ENCODE measurements at regions not wholly inside any gene's neighbourhood (a gene's known extent, or its start where the extent isn't known, plus 50 kb on each side); places are given as distances from the start of the nearest gene placed in this dataset.

GRCh38 chr7:46032942-46033341 lies 111.9 kb upstream of the IGFBP3 start:
- Histone ChIP-seq H3K9me2 (replicated peaks; ENCODE audit: low read depth, low read length) (no peaks in the 10 kb centered on the region), H3K27me3 (ENCODE audit: insufficient read depth, low read length, poor library complexity, severe bottlenecking) (no peaks in the 10 kb centered on the region), H3K9ac (ENCODE audit: low read depth, low read length, poor library complexity, severe bottlenecking) (no peak overlapping the region), H3K9me3 (ENCODE audit: insufficient read depth, low read depth, low read length) (no peaks in the 10 kb centered on the region; the same call in 1 of the 2 replicates), H3K4me1 (ENCODE audit: insufficient read depth, low read length, poor library complexity, severe bottlenecking) (no peaks in the 10 kb centered on the region), H2AFZ (ENCODE audit: low read length) (no peak overlapping the region), H3K4me3 (ENCODE audit: low read length, poor library complexity, severe bottlenecking) (no peak overlapping the region), H3F3A (ENCODE audit: low read depth) (no peaks in the 10 kb centered on the region), H3K36me3 (ENCODE audit: insufficient read depth, low read length) (no peaks in the 10 kb centered on the region), H3K4me2 (ENCODE audit: low read depth, low read length, poor library complexity, severe bottlenecking) (no peak overlapping the region), H3K79me2 (ENCODE audit: insufficient read depth, low read length) (no peaks in the 10 kb centered on the region), H4K20me1 (ENCODE audit: insufficient read depth, low read length, poor library complexity, severe bottlenecking) (no peaks in the 10 kb centered on the region)
- TF ChIP-seq, protein P1, sequence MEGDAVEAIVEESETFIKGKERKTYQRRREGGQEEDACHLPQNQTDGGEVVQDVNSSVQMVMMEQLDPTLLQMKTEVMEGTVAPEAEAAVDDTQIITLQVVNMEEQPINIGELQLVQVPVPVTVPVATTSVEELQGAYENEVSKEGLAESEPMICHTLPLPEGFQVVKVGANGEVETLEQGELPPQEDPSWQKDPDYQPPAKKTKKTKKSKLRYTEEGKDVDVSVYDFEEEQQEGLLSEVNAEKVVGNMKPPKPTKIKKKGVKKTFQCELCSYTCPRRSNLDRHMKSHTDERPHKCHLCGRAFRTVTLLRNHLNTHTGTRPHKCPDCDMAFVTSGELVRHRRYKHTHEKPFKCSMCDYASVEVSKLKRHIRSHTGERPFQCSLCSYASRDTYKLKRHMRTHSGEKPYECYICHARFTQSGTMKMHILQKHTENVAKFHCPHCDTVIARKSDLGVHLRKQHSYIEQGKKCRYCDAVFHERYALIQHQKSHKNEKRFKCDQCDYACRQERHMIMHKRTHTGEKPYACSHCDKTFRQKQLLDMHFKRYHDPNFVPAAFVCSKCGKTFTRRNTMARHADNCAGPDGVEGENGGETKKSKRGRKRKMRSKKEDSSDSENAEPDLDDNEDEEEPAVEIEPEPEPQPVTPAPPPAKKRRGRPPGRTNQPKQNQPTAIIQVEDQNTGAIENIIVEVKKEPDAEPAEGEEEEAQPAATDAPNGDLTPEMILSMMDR (conservative IDR thresholded peaks at IDR 0.05; ENCODE audit: low read length): no peak
- no peak for TF ChIP-seq EZH2phosphoT487 (IDR thresholded peaks at IDR 0.05; ENCODE audit: borderline replicate concordance)

GRCh38 chr7:46032353-46032752 lies 111.3 kb upstream of the IGFBP3 start:
- Histone ChIP-seq H3K27me3 (ENCODE audit: insufficient read depth, low read length, poor library complexity, severe bottlenecking) (no peaks in the 10 kb centered on the region), H3F3A (ENCODE audit: low read depth) (no peaks in the 10 kb centered on the region), H3K4me3 (ENCODE audit: low read length, poor library complexity, severe bottlenecking) (no peak overlapping the region), H4K20me1 (ENCODE audit: insufficient read depth, low read length, poor library complexity, severe bottlenecking) (no peaks in the 10 kb centered on the region), H3K9me2 (replicated peaks; ENCODE audit: low read depth, low read length) (no peaks in the 10 kb centered on the region), H3K79me2 (ENCODE audit: insufficient read depth, low read length) (no peaks in the 10 kb centered on the region), H3K4me1 (ENCODE audit: insufficient read depth, low read length, poor library complexity, severe bottlenecking) (no peaks in the 10 kb centered on the region), H3K9me3 (ENCODE audit: insufficient read depth, low read depth, low read length) (no peaks in the 10 kb centered on the region; the same call in 1 of the 2 replicates), H2AFZ (ENCODE audit: low read length) (no peak overlapping the region), H3K36me3 (ENCODE audit: insufficient read depth, low read length) (no peaks in the 10 kb centered on the region), H3K4me2 (ENCODE audit: low read depth, low read length, poor library complexity, severe bottlenecking) (no peak overlapping the region), H3K9ac (ENCODE audit: low read depth, low read length, poor library complexity, severe bottlenecking) (no peak overlapping the region)
- TF ChIP-seq, protein P1 (conservative IDR thresholded peaks at IDR 0.05; ENCODE audit: low read length): no peak
- no peak for TF ChIP-seq EZH2phosphoT487 (IDR thresholded peaks at IDR 0.05; ENCODE audit: borderline replicate concordance)

DNA sequence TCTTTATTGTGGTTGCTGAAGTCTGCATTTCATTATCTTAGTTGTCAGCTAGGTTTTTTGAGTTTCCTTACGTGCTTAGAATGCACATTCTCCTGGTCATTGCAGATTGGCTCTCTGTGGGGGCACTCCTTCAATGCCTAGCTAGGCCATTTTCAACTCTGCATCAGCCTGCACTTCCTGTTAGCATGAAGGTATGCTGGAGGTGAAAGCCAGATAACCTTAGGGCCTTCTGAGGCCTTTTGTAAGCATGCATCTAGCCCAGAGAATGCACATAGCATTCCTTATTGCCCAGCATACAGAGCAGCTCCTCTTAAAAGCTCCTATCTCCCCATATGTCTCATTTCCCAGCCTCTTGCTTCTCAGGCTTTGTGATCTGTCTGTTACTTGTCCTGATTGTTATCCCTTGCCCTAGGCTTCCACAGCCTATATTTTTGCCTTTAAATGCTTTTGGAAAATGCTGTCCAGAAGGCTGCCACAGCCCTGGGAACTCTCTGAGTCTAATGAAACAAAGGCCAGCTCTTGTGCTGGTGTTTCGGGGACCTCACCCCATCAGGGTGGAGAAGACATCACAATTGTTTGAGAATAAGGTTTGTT lies 108.1 kb upstream of the IGFBP3 start:
- Histone ChIP-seq H3K9me2 (replicated peaks; ENCODE audit: low read depth, low read length) (no peaks in the 10 kb centered on the region), H3K27me3 (ENCODE audit: insufficient read depth, low read length, poor library complexity, severe bottlenecking) (no peaks in the 10 kb centered on the region), H3K79me2 (ENCODE audit: insufficient read depth, low read length) (no peaks in the 10 kb centered on the region), H2AFZ (ENCODE audit: low read length) (no peak overlapping the region), H4K20me1 (ENCODE audit: insufficient read depth, low read length, poor library complexity, severe bottlenecking) (no peaks in the 10 kb centered on the region), H3K4me3 (ENCODE audit: low read length, poor library complexity, severe bottlenecking) (no peak overlapping the region), H3K9ac (ENCODE audit: low read depth, low read length, poor library complexity, severe bottlenecking) (no peak overlapping the region), H3K4me2 (ENCODE audit: low read depth, low read length, poor library complexity, severe bottlenecking) (no peak overlapping the region), H3F3A (ENCODE audit: low read depth) (no peaks in the 10 kb centered on the region), H3K36me3 (ENCODE audit: insufficient read depth, low read length) (no peaks in the 10 kb centered on the region), H3K4me1 (ENCODE audit: insufficient read depth, low read length, poor library complexity, severe bottlenecking) (no peaks in the 10 kb centered on the region), H3K9me3 (ENCODE audit: insufficient read depth, low read depth, low read length) (no peaks in the 10 kb centered on the region; the same call in 1 of the 2 replicates)
- TF ChIP-seq, protein P1 (conservative IDR thresholded peaks at IDR 0.05; ENCODE audit: low read length): no peak
- TF ChIP-seq EZH2phosphoT487 (IDR thresholded peaks at IDR 0.05; ENCODE audit: borderline replicate concordance): no peak
